ENCODE measurements at regions not wholly inside any gene's neighbourhood (a gene's known extent, or its start where the extent isn't known, plus 50 kb on each side); places are given as distances from the start of the nearest gene placed in this dataset.

GRCh38 chr10:108166401-108166800, 1001.9 kb upstream of the SORCS1 start:
- H4K8ac ChIP-seq (replicated peaks; ENCODE audit: insufficient read length, low read depth, low read length) = no peak overlapping the region
- H2AFZ ChIP-seq (ENCODE audit: low read length) = no peak overlapping the region
- H2BK120ac ChIP-seq (ENCODE audit: low read depth, low read length, poor library complexity, severe bottlenecking) = no peak overlapping the region
- H3K56ac ChIP-seq (ENCODE audit: insufficient read length, low read depth, low read length) = no peak overlapping the region
- no peaks in the 10 kb centered on the region for H3K27me3 Mint-ChIP-seq (ENCODE audit: low read depth)
- no peak overlapping the region for H2BK20ac ChIP-seq (ENCODE audit: low read depth, low read length, poor library complexity, severe bottlenecking)
- H3K4me1 ChIP-seq (ENCODE audit: insufficient read depth, low read length) = no peaks in the 10 kb centered on the region
- no peak overlapping the region for H3K4me3 Mint-ChIP-seq
- H2BK15ac ChIP-seq (ENCODE audit: low read depth, low read length) = no peak overlapping the region
- peaks cover 4 to 10% of the 10 kb centered on the region in 2 experiments for H3K4me1 Mint-ChIP-seq
- H3K27me3 ChIP-seq (ENCODE audit: insufficient read depth, low read length) = no peaks in the 10 kb centered on the region
- no peaks in the 10 kb centered on the region for H3K23me2 ChIP-seq (ENCODE audit: insufficient read length, low read depth, low read length, poor library complexity, severe bottlenecking)
- H3K4ac ChIP-seq (ENCODE audit: low read depth, low read length) = no peak overlapping the region
- no peaks in the 10 kb centered on the region for H3K9me3 ChIP-seq (ENCODE audit: control insufficient read depth, low read depth, low read length)
- no peaks in the 10 kb centered on the region for H4K20me1 ChIP-seq (ENCODE audit: control insufficient read depth, insufficient read depth, insufficient read length)
- H3K27ac ChIP-seq (ENCODE audit: insufficient read length, low read depth, low read length) = no peak overlapping the region
- no peak overlapping the region for H3K23ac ChIP-seq (ENCODE audit: insufficient read length, low read depth, low read length)
- no peaks in the 10 kb centered on the region for H3K79me1 ChIP-seq (ENCODE audit: insufficient read depth, low read depth, low read length, poor library complexity, severe bottlenecking)
- H3K9me3 Mint-ChIP-seq = no peaks in the 10 kb centered on the region
- DNase-seq = no peak
- H2AK5ac ChIP-seq (ENCODE audit: insufficient read length, low read length) = no peak overlapping the region
- H3K79me2 ChIP-seq (ENCODE audit: insufficient read depth, low read length) = no peaks in the 10 kb centered on the region
- H4K5ac ChIP-seq (ENCODE audit: insufficient read length, low read depth, low read length) = no peak overlapping the region
- H3K18ac ChIP-seq (ENCODE audit: insufficient read length, low read depth, low read length) = no peak overlapping the region
- H3K14ac ChIP-seq (ENCODE audit: insufficient read depth, low read length) = no peak overlapping the region
- H3K27ac Mint-ChIP-seq = no peak overlapping the region
- H2BK5ac ChIP-seq (ENCODE audit: insufficient read length, low read length) = no peak overlapping the region
- no peak overlapping the region for H3K9ac ChIP-seq (ENCODE audit: extremely low read depth, insufficient read length, low read length)
- H2BK12ac ChIP-seq (ENCODE audit: insufficient read length, low read depth, low read length) = no peak overlapping the region
- whole genome bisulfite sequencing (ENCODE audit: extremely low coverage, insufficient read length, low lambda C conversion rate) = no CpG with 5 or more reads among the region's 7 CpGs
- no peaks in the 10 kb centered on the region for H3K36me3 Mint-ChIP-seq (ENCODE audit: insufficient read depth in 1 of 3, low read depth in 3 of 3)
- no peak overlapping the region for H3T11ph ChIP-seq (ENCODE audit: low read length)
- H3K4me2 ChIP-seq (ENCODE audit: insufficient read depth, insufficient read length, low read length) = no peak overlapping the region
- no peak for TF ChIP-seq CTCF (conservative IDR thresholded peaks at IDR 0.05)
- H4K91ac ChIP-seq (ENCODE audit: insufficient read length, low read depth, low read length) = no peak overlapping the region

All from H9 (cell line).